DOHH2 (cell line): ENCODE measurements at regions not wholly inside any gene's neighbourhood (a gene's known extent, or its start where the extent isn't known, plus 50 kb on each side); places are given as distances from the start of the nearest gene placed in this dataset.

Experiments used
- H3F3A ChIP-seq: fragments of 200-600 bp; sonication (generic), shearing (Covaris generic); 2 replicates; pipeline ENCODE4 v1.6.0; 2016; ENCODE audit warnings: antibody characterized with exemption, mild to moderate bottlenecking; ENCODE audit not compliant: control insufficient read depth, insufficient read depth
- H3K27ac ChIP-seq: fragments of 200-600 bp; sonication (generic); 2 replicates; pipeline ENCODE4 v1.5.1; 2014; ENCODE audit warnings: low read depth, mild to moderate bottlenecking, low read length, moderate library complexity
- H3K27me3 ChIP-seq: fragments of 200-600 bp; sonication (generic); 2 replicates; pipeline ENCODE4 v1.6.1; 2014; ENCODE audit warnings: mild to moderate bottlenecking, low read length, mixed read lengths; ENCODE audit not compliant: control insufficient read depth
- H3K36me3 ChIP-seq: fragments of 200-600 bp; sonication (generic); 2 replicates; pipeline ENCODE4 v1.6.1; 2014; ENCODE audit warnings: mild to moderate bottlenecking, low read length, moderate library complexity, mixed read lengths; ENCODE audit not compliant: control insufficient read depth
- H3K4me1 ChIP-seq: fragments of 200-600 bp; sonication (generic); 2 replicates; pipeline ENCODE4 v1.6.1; 2014; ENCODE audit warnings: mild to moderate bottlenecking, low read length, mixed read lengths; ENCODE audit not compliant: control insufficient read depth
- H3K4me2 ChIP-seq: fragments of 200-600 bp; sonication (generic); 2 replicates; pipeline ENCODE4 v1.6.0; 2014; ENCODE audit warnings: mild to moderate bottlenecking, low read length, moderate library complexity
- H3K4me3 ChIP-seq: fragments of 200-600 bp; sonication (generic); 2 replicates; pipeline ENCODE4 v1.5.1; 2014; ENCODE audit warnings: mild to moderate bottlenecking, low read length, mixed read lengths
- H3K79me2 ChIP-seq: fragments of 200-600 bp; sonication (generic); 2 replicates; pipeline ENCODE4 v1.6.1; 2014; ENCODE audit warnings: mild to moderate bottlenecking, low read length, mixed read lengths; ENCODE audit not compliant: control insufficient read depth
- H3K9me2 ChIP-seq: fragments of 200-600 bp; sonication (generic); replicated peaks from 2 replicates; pipeline ENCODE4 v1.6.1; 2014; ENCODE audit warnings: mild to moderate bottlenecking, low read length, mixed read lengths; ENCODE audit not compliant: control insufficient read depth
- H3K9me3 ChIP-seq: fragments of 200-600 bp; sonication (generic); 2 replicates; pipeline ENCODE4 v1.6.1; 2014; ENCODE audit warnings: antibody characterized with exemption, low read length, mixed read lengths; ENCODE audit not compliant: control insufficient read depth, insufficient read depth
- H4K20me1 ChIP-seq: fragments of 200-600 bp; sonication (generic); 2 replicates; pipeline ENCODE4 v1.6.0; 2014; ENCODE audit warnings: low read depth, mild to moderate bottlenecking, antibody characterized with exemption, low read length, moderate library complexity; ENCODE audit not compliant: control insufficient read depth, insufficient read depth
- EZH2phosphoT487 ChIP-seq: fragments of 200-600 bp; sonication (generic); IDR thresholded peaks from 2 replicates; pipeline ENCODE4 v1.6.1; 2017; ENCODE audit warnings: borderline replicate concordance, mild to moderate bottlenecking, antibody characterized with exemption, low read length, moderate library complexity, mixed read lengths
- TF ChIP-seq, protein P1 (sequence below): fragments of 200-600 bp; sonication (generic); IDR thresholded peaks from one replicate; pipeline ENCODE4 v1.5.1; 2014; ENCODE audit warnings: antibody characterized with exemption, mild to moderate bottlenecking, low read depth, low read length; ENCODE audit not compliant: poor library complexity, severe bottlenecking

DNA sequence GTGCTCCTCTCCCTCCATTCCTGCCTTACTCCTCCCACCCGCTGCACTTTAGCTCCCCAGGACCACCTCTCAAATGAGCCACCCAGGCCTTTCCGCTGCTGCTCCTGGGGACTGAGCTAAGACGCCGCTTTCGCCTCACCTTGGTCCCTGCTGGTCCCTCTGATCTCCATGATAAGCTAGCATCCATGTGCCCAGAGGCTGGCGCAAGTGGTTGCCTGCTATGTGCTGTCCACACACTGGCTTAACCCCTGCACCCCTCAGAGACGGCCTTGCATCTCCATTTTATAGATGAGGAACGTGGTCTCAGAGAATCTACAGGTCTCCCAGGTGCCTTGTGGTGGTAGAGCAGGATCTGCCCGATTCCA lies 160.1 kb upstream of the PMEPA1 start:
- Histone ChIP-seq H3K4me1 (no peaks in the 10 kb centered on the region), H3K27me3 (peaks cover 5% of the 10 kb centered on the region), H3K36me3 (no peaks in the 10 kb centered on the region), H3K9me3 (no peaks in the 10 kb centered on the region), H3K27ac (no peak overlapping the region), H3K4me2 (no peak overlapping the region), H3K4me3 (no peak overlapping the region), H3F3A (no peaks in the 10 kb centered on the region), H3K9me2 (no peaks in the 10 kb centered on the region), H4K20me1 (no peaks in the 10 kb centered on the region), H3K79me2 (no peaks in the 10 kb centered on the region)
- TF ChIP-seq, protein P1, sequence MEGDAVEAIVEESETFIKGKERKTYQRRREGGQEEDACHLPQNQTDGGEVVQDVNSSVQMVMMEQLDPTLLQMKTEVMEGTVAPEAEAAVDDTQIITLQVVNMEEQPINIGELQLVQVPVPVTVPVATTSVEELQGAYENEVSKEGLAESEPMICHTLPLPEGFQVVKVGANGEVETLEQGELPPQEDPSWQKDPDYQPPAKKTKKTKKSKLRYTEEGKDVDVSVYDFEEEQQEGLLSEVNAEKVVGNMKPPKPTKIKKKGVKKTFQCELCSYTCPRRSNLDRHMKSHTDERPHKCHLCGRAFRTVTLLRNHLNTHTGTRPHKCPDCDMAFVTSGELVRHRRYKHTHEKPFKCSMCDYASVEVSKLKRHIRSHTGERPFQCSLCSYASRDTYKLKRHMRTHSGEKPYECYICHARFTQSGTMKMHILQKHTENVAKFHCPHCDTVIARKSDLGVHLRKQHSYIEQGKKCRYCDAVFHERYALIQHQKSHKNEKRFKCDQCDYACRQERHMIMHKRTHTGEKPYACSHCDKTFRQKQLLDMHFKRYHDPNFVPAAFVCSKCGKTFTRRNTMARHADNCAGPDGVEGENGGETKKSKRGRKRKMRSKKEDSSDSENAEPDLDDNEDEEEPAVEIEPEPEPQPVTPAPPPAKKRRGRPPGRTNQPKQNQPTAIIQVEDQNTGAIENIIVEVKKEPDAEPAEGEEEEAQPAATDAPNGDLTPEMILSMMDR, result no peak
- TF ChIP-seq EZH2phosphoT487, result no peak

DNA sequence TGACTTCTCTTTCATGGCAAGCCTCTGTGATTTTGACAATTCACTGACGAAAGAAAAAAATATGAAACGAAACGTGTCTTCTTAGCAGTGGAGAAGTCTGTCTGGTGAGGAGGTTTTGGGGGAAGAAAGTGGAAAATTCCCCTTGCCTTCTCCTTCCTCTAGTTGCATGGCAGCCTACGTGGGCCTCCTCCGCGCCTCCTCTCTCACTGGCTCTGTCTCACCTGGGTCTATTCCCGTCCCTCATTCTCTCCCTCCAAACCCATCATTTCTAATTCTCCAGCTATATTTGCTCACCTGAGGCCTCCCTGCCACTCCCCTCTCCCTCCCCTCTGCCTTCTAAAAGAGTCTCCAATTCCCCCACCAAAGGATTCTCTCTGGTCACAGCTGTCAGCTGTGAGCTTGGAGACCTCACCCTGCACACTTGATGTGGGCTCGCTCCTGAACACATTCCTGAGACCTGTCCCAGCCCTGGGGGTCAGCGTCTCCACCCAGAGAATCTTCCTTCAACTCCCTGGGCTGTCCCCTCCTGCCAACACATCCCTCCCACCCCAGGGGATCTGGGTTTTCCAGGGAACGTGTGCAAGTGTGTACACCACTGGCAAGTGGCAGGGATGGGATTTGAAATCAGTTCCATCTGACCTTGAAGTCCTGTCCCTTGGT lies 159.6 kb upstream of the PMEPA1 start:
- Histone ChIP-seq H4K20me1 (no peaks in the 10 kb centered on the region), H3K36me3 (no peaks in the 10 kb centered on the region), H3K4me3 (no peak overlapping the region), H3K9me3 (no peaks in the 10 kb centered on the region), H3K27me3 (peaks cover 5% of the 10 kb centered on the region), H3K79me2 (no peaks in the 10 kb centered on the region), H3K9me2 (no peaks in the 10 kb centered on the region), H3K4me1 (no peaks in the 10 kb centered on the region), H3K4me2 (no peak overlapping the region), H3K27ac (no peak overlapping the region), H3F3A (no peaks in the 10 kb centered on the region)
- TF ChIP-seq, protein P1, result no peak
- no peak for TF ChIP-seq EZH2phosphoT487

DNA sequence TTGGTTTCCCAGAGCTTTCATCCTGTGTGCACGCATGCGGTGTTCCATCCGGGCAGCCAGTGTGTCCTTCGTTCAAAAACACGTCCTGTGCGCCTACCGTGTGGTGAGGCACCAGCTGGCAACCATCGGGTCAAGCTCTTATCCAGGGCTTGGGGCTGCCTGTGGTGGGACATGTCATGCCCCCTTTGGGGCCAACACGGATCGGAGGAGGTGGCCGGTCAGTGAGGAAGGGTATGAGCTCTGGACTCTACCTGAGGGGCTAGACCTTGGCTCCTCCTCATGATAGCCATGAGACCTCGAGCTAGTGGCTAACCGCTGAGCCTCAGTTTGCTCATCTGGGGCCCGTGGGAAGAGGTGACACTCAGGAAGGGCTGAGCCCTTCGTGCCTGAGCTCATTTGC lies 158.5 kb upstream of the PMEPA1 start:
- H3K27ac ChIP-seq, result no peak overlapping the region
- H3K9me3 ChIP-seq, result no peaks in the 10 kb centered on the region
- H3K27me3 ChIP-seq, result peaks cover 11% of the 10 kb centered on the region
- H3K4me3 ChIP-seq, result no peak overlapping the region
- H3K9me2 ChIP-seq, result no peaks in the 10 kb centered on the region
- no peaks in the 10 kb centered on the region for H3K4me1 ChIP-seq
- no peaks in the 10 kb centered on the region for H3K79me2 ChIP-seq
- H4K20me1 ChIP-seq, result no peaks in the 10 kb centered on the region
- no peak overlapping the region for H3K4me2 ChIP-seq
- H3F3A ChIP-seq, result no peaks in the 10 kb centered on the region
- no peaks in the 10 kb centered on the region for H3K36me3 ChIP-seq
- no peak for TF ChIP-seq EZH2phosphoT487
- TF ChIP-seq, protein P1, result no peak
